NCI-H1105 treated with DMSO at 0.1 percent for 48 hours (cell line): ENCODE measurements at regions not wholly inside any gene's neighbourhood (a gene's known extent, or its start where the extent isn't known, plus 50 kb on each side); places are given as distances from the start of the nearest gene placed in this dataset.
"Not testable (repeated sequence)": the region's sequence is repeated elsewhere in the genome, so short reads cannot be mapped to it uniquely, and the experiment has no call there.

ENCODE experiments used
- DNase-seq: peaks from one replicate; lab custom pipeline; 2025; lab: John Stamatoyannopoulos, UW

- DNase-seq, result not testable (repeated sequence)
Observed at GRCh38 chr3:75394102-75394501, 270.0 kb upstream of the FRG2C start.

- not testable (repeated sequence) for DNase-seq
Observed at GRCh38 chr3:75394562-75395360, 269.4 kb upstream of the FRG2C start.

- no peak for DNase-seq
Observed at GRCh38 chr3:75395580-75396315, 268.4 kb upstream of the FRG2C start.

GRCh38 chr3:75396316-75396802, 267.8 kb upstream of the FRG2C start:
- DNase-seq, result no peak

- not testable (repeated sequence) for DNase-seq
Observed at GRCh38 chr3:75397486-75397885, 266.6 kb upstream of the FRG2C start.

- DNase-seq, result peak; percentile 19
Observed at GRCh38 chr3:75422101-75422945, 241.8 kb upstream of the FRG2C start.

GRCh38 chr3:75425379-75425778, 238.7 kb upstream of the FRG2C start:
- not testable (repeated sequence) for DNase-seq

- not testable (repeated sequence) for DNase-seq
Observed at GRCh38 chr3:75427486-75427885, 236.6 kb upstream of the FRG2C start.

GRCh38 chr3:75427906-75428305, 236.2 kb upstream of the FRG2C start:
- not testable (repeated sequence) for DNase-seq

GRCh38 chr3:75429561-75430220, 234.4 kb upstream of the FRG2C start:
- peak; percentile 10 for DNase-seq

GRCh38 chr3:75430406-75430805, 233.7 kb upstream of the FRG2C start:
- not testable (repeated sequence) for DNase-seq

GRCh38 chr3:75431120-75431519, 233.0 kb upstream of the FRG2C start:
- not testable (repeated sequence) for DNase-seq

GRCh38 chr3:75432466-75432865, 231.7 kb upstream of the FRG2C start:
- DNase-seq, result not testable (repeated sequence)

GRCh38 chr3:75432885-75433284, 231.2 kb upstream of the FRG2C start:
- not testable (repeated sequence) for DNase-seq

- not testable (repeated sequence) for DNase-seq
Observed at GRCh38 chr3:75433295-75433694, 230.8 kb upstream of the FRG2C start.

- DNase-seq, result not testable (repeated sequence)
Observed at GRCh38 chr3:75434276-75434912, 229.7 kb upstream of the FRG2C start.

- DNase-seq, result peak; percentile 84
Observed at GRCh38 chr3:75434913-75435793, 229.0 kb upstream of the FRG2C start.

GRCh38 chr3:75435794-75436400, 228.2 kb upstream of the FRG2C start:
- peak; percentile 71 for DNase-seq

- not testable (repeated sequence) for DNase-seq
Observed at GRCh38 chr3:75440986-75441385, 223.1 kb upstream of the FRG2C start.
